Endothelial cell of umbilical vein (primary cell): ENCODE measurements at regions not wholly inside any gene's neighbourhood (a gene's known extent, or its start where the extent isn't known, plus 50 kb on each side); places are given as distances from the start of the nearest gene placed in this dataset.

Source experiments
- CTCF ChIP-seq, 2 donors: IDR thresholded peaks; 1 replicate in 1 of 2; 2 replicates in 1 of 2; pipeline ENCODE4 v1.5.1; 2011; ENCODE audit warnings: low read length in 2 of 2, mild to moderate bottlenecking in 2 of 2, moderate library complexity in 2 of 2, control low read depth in 1 of 2, inconsistent platforms in 1 of 2, low read depth in 1 of 2; ENCODE audit not compliant: insufficient read depth in 1 of 2; ENCODE audit errors: extremely low read depth in 1 of 2
- EZH2 ChIP-seq: IDR thresholded peaks from 2 replicates; pipeline ENCODE4 v1.6.1; 2012; ENCODE audit warnings: borderline replicate concordance, low read depth, mild to moderate bottlenecking, moderate library complexity, low read length, inconsistent platforms; ENCODE audit not compliant: severe bottlenecking
- MAX ChIP-seq: IDR thresholded peaks from 2 replicates; pipeline ENCODE4 v1.6.1; 2011; ENCODE audit not compliant: insufficient read depth, insufficient read length
- POLR2A ChIP-seq: IDR thresholded peaks from 2 replicates; pipeline ENCODE4 v1.6.1; 2012; ENCODE audit warnings: low read depth, mild to moderate bottlenecking, control low read depth, low read length
- POLR2AphosphoS5 ChIP-seq: IDR thresholded peaks from 2 replicates; pipeline ENCODE4 v1.6.1; 2012; ENCODE audit warnings: low read depth, mild to moderate bottlenecking, control low read depth, low read length, moderate library complexity; ENCODE audit not compliant: insufficient read depth

GRCh38 chr3:17793542-17794195 is 51.2 kb upstream of the TBC1D5 start:
- no peak for TF ChIP-seq CTCF (IDR thresholded peaks at IDR 0.05; ENCODE audit: extremely low read depth in 1 of 2, insufficient read depth in 1 of 2, low read depth in 1 of 2, low read length in 2 of 2)
- no peak for TF ChIP-seq EZH2
- no peak for TF ChIP-seq POLR2A
- TF ChIP-seq MAX: no peak
- TF ChIP-seq POLR2AphosphoS5: no peak
